ENCODE measurements at regions not wholly inside any gene's neighbourhood (a gene's known extent, or its start where the extent isn't known, plus 50 kb on each side); places are given as distances from the start of the nearest gene placed in this dataset.

DNA sequence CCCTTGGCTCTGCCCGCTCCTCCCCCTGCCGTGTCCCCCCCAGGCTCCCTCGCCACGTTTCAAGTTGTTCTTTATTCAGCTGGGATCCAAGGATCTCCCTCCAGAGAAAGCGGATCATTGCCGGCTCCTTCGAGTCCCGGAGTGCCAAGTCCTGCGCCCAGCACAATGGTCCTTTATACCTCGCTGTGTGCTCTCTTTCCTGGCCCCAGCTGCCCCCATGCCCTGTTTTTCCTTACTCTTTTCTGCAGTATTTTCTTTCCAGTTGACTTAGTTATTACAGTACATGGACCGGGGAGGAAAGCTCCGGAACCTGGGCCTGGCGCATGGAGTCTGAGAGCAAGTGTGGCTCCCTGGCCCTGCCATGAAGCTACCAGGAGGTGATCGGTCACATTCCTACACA is 88.1 kb upstream of the KMT2C start:
- Histone ChIP-seq H3K4me1 (peaks cover 15% of the 10 kb centered on the region), H3K4me3 (no peak overlapping the region), H3K27me3 (ENCODE audit: low read depth) (no peaks in the 10 kb centered on the region), H3K9me3 (replicated peaks) (peaks cover 12% of the 10 kb centered on the region), H3K36me3 (no peaks in the 10 kb centered on the region), H3K27ac (replicated peaks) (no peak overlapping the region)
- TF ChIP-seq, protein P1, sequence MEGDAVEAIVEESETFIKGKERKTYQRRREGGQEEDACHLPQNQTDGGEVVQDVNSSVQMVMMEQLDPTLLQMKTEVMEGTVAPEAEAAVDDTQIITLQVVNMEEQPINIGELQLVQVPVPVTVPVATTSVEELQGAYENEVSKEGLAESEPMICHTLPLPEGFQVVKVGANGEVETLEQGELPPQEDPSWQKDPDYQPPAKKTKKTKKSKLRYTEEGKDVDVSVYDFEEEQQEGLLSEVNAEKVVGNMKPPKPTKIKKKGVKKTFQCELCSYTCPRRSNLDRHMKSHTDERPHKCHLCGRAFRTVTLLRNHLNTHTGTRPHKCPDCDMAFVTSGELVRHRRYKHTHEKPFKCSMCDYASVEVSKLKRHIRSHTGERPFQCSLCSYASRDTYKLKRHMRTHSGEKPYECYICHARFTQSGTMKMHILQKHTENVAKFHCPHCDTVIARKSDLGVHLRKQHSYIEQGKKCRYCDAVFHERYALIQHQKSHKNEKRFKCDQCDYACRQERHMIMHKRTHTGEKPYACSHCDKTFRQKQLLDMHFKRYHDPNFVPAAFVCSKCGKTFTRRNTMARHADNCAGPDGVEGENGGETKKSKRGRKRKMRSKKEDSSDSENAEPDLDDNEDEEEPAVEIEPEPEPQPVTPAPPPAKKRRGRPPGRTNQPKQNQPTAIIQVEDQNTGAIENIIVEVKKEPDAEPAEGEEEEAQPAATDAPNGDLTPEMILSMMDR (IDR thresholded peaks at IDR 0.05; ENCODE audit: borderline replicate concordance), result no peak
- intact Hi-C loops (cut with micrococcal nuclease), result no loop called here
- DNase-seq, result no peak

DNA sequence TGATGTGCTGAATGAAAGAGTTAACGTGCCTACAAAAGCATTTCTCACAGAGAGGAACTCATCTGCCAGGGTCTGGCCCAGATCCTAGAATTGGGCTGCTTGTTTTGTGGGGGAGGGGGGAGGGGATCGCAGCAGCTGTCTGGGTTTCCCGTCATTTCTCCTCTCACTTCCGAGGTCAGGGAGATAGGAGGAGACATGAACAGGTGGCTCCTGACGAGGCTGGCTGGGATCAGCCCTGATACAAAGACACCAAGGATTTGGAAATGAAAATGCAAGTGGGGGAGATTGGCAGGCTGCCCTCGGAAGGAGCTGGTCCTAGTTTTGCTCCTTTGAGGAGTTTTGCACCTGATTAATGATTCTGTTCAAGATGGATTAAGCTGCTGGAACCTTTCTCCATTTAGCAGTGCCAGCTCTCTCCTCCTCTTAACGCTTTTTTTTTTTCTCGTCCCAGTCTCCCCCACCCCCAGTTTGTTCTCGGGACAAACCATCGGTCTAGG is 86.8 kb upstream of the KMT2C start:
- Histone ChIP-seq H3K27ac (replicated peaks) (no peak overlapping the region), H3K4me3 (peak overlapping the region; percentile 50)
- intact Hi-C loops (cut with micrococcal nuclease), result no loop called here

DNA sequence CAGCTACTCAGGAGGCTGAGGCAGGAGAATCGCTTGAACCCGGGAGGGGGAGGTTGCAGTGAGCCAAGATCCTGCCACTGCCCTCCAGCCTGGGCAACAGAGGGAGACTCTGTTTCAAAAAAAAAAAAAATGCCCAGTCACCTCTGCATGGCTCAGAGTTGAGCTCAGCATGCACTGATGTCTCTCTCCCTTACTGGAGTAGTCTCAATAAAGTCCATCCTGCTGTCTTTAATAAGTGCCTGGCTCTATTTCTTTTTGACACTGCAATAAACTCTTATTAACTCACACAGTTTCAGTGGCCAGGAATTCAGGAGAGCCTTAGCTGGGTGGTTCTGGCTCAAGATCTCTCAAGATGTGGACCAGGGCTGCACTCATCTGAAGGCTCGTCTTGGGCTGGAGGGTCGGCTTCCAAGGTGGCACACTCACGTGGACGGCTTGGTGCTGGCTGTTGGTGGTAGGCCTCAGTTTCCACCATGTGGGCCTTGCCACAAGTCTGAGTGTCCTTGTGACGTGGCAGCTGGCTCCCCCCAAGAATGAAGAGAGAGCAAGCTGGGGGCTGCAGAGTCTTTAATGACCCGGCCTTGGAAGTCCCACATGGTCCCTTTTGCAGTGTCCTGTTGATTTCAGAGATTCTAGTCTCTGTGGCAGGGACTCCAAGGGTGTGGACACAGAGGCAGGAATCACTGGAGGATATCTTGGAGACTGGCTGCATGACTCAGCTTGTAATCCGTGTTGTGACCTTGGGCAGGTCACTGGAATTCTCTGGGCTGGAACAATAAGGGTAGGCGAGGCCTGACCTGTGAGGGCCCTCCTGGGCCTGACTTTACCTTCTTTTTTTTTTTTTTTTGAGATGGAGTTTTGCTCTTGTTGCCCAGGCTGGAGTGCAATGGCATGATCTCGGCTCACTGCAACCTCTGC is 85.9 kb upstream of the KMT2C start:
- peaks cover 18% of the 10 kb centered on the region for H3K9me3 ChIP-seq (replicated peaks)
- TF ChIP-seq, protein P1 (IDR thresholded peaks at IDR 0.05; ENCODE audit: borderline replicate concordance), result no peak
- H3K4me1 ChIP-seq, result peaks cover 15% of the 10 kb centered on the region
- DNase-seq, result no peak
- peaks cover 2% of the 10 kb centered on the region for H3K27me3 ChIP-seq (ENCODE audit: low read depth)
- intact Hi-C loops (cut with micrococcal nuclease), result no loop called here
- no peaks in the 10 kb centered on the region for H3K36me3 ChIP-seq
- no peak overlapping the region for H3K27ac ChIP-seq (replicated peaks)
- H3K4me3 ChIP-seq, result no peak overlapping the region

More for the DNA sequence above, 86.8 kb upstream of the KMT2C start:
- Histone ChIP-seq H3K4me1 (peaks cover 15% of the 10 kb centered on the region), H3K36me3 (no peaks in the 10 kb centered on the region), H3K9me3 (replicated peaks) (peaks cover 18% of the 10 kb centered on the region), H3K27me3 (ENCODE audit: low read depth) (no peaks in the 10 kb centered on the region)
- DNase-seq, result peak; percentile 18
- TF ChIP-seq, protein P1 (IDR thresholded peaks at IDR 0.05; ENCODE audit: borderline replicate concordance), result no peak

DNA sequence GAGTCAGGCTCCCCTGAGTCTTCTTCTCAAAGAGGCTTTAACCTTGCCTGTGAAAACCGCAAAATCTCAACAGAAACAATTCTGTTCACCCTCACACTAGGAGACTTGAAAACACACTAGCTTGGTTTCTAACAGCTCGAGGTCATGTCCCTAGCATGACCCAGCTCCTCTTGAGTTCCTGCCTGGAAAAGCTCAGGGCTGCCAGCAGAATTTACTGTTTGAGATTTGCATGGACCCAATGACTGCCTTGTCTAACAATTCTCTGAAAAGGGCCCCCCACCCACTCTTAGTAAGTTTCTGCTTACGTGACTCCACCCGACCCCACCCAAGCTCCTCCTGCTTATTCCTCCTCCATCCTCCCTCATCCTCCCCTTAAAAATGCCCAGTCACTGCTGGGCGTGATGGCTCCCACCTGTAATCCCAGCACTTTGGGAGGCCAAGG is 85.1 kb upstream of the KMT2C start:
- H3K4me3 ChIP-seq, result no peak overlapping the region
- H3K27me3 ChIP-seq (ENCODE audit: low read depth), result peaks cover 5% of the 10 kb centered on the region
- H3K4me1 ChIP-seq, result peaks cover 15% of the 10 kb centered on the region
- H3K27ac ChIP-seq (replicated peaks), result no peak overlapping the region
- no peak for DNase-seq
- H3K9me3 ChIP-seq (replicated peaks), result peaks cover 18% of the 10 kb centered on the region
- TF ChIP-seq, protein P1 (IDR thresholded peaks at IDR 0.05; ENCODE audit: borderline replicate concordance), result no peak
- intact Hi-C loops (cut with micrococcal nuclease), result no loop called here
- no peaks in the 10 kb centered on the region for H3K36me3 ChIP-seq

DNA sequence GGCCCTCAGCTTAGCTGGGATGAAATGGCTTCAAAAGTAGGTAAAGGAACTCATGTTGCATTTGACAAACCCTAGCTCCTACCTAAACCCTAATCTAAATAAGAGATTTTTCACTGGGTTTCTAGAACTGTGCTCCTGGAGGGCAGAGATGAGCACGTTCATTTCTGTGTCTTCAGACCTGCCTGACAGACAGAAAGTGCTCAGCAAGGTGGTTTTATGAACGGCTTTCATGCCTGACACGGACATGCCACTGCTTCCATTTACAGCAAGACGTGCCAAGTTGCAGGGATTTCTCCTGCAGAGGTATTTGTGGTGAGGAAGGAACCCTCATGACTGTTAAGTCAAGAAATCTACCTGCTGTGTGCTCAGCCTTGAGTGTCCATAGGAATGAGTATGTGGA is 83.5 kb upstream of the KMT2C start:
- Histone ChIP-seq H3K27ac (replicated peaks) (no peak overlapping the region), H3K36me3 (no peaks in the 10 kb centered on the region), H3K27me3 (ENCODE audit: low read depth) (peaks cover 5% of the 10 kb centered on the region), H3K9me3 (replicated peaks) (peaks cover 18% of the 10 kb centered on the region), H3K4me3 (no peak overlapping the region), H3K4me1 (peaks cover 15% of the 10 kb centered on the region)
- intact Hi-C loops (cut with micrococcal nuclease), result no loop called here
- TF ChIP-seq, protein P1 (IDR thresholded peaks at IDR 0.05; ENCODE audit: borderline replicate concordance), result no peak
- no peak for DNase-seq

Measured in left ventricle myocardium inferior (tissue), 1 donor.